CD4-positive, alpha-beta T cell treated with Interleukin-12 subunit alpha and Interleukin-12 subunit beta, for 1 hour (primary cell): ENCODE measurements at regions not wholly inside any gene's neighbourhood (a gene's known extent, or its start where the extent isn't known, plus 50 kb on each side); places are given as distances from the start of the nearest gene placed in this dataset.
"Not testable (repeated sequence)": the region's sequence is repeated elsewhere in the genome, so short reads cannot be mapped to it uniquely, and the experiment has no call there.

Source experiments
- DNase-seq: peaks from one replicate; pipeline ENCODE4 v3.0.0-alpha.2; 2020

DNA sequence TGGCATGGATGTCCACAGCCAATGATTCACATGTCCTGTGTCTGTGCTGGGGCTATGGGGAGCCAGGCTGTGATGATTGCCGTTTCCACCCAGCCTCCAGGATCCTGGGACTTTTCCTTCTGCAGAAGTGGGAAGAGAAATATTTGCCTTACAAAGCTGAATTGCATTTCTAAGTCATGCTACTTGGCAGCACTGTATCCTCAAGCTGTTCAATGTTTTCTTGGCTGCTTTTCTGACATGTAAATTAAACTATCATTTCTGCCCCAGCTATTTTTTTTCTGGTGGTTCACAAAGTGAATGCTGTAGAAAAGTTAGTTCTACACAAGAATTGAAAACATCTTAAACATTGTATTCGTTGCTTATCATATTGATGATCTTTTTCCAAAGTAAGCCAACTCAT, 51.9 kb upstream of the TCERG1L start:
- no peak for DNase-seq

- DNase-seq: no peak
Observed at GRCh38 chr10:131371571-131371970, 60.0 kb upstream of the TCERG1L start.

GRCh38 chr10:131381576-131381975, 70.1 kb upstream of the TCERG1L start:
- DNase-seq: no peak

DNA sequence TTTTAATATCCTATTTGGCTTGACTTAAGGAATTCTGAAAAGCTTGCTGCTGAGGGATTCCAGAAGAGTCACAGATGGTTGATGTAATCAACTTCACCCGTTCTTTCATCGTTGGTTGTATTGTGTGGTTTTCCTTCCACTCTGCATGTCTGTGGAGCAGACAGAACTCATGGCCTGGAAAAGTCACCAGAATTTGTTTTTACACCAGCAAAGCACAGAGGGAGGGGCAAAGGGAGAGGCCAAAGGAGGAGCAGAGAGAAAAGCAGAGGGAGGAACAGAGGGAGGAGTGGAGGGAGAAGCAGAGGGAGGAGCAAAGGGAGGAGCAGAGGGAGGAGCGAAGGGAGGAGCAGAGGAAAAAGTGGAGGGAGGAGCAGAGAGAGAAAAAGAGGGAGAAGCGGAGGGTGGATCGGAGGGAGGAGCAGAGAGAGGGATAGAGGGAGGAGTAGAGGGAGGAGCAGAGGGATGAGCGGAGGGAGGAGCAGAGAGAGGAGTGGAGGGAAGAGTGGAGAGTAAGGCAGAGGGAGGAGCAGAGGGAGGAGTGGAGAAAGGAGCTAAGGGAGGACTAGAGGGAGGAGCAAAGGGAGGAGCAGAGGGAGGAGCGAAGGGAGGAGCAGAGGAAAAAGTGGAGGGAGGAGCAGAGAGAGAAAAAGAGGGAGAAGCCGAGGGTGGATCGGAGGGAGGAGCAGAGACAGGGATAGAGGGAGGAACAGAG, 73.8 kb upstream of the TCERG1L start:
- not testable (repeated sequence) for DNase-seq

GRCh38 chr10:131387018-131387529, 75.6 kb upstream of the TCERG1L start:
- DNase-seq: no peak

DNA sequence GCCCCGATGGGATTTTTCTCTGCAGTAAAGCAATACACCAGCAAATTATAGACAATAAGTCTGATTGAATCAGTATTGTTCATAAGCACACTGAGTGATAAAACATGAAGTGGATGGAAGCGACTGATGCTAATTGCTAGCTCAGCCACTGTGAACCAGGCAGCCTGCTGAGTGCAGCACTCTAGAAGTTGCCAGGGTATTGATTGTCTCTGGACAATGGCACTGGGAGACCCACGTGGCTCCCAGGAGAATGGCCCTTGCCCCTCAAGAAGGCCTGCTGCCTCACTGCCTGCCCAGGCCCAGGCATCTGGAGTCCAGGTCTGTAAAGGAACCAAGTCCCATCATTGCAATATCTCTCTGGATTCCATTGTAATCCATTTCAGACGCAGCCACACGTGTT, 80.4 kb upstream of the TCERG1L start:
- DNase-seq: no peak

GRCh38 chr10:131396121-131397050, 84.9 kb upstream of the TCERG1L start:
- no peak for DNase-seq

GRCh38 chr10:131398166-131398565, 86.6 kb upstream of the TCERG1L start:
- DNase-seq: no peak

- no peak for DNase-seq
Observed at GRCh38 chr10:131399981-131400380, 88.5 kb upstream of the TCERG1L start.

- DNase-seq: no peak
Observed at GRCh38 chr10:131400513-131400912, 89.0 kb upstream of the TCERG1L start.

GRCh38 chr10:131402771-131403650, 91.5 kb upstream of the TCERG1L start:
- DNase-seq: no peak

DNA sequence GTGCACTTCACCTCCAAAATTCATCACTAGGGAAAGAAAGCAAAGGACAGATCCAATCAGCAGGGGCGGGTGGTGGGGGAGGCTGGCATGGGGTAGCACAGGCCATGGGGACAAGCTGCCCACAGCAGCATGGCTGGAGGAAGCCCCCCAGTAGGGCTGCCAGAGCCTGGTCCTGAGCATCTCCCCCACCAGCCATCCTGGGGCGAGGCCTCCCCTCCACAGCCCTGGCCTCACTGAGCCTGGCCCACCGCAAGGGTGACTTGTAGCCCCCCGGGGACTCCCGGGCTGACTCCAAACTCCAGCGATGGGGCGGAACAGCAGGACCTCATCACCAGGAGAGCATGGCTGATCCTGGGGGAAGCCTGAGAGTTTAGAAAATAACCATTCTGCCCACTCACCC, 92.4 kb upstream of the TCERG1L start:
- no peak for DNase-seq

DNA sequence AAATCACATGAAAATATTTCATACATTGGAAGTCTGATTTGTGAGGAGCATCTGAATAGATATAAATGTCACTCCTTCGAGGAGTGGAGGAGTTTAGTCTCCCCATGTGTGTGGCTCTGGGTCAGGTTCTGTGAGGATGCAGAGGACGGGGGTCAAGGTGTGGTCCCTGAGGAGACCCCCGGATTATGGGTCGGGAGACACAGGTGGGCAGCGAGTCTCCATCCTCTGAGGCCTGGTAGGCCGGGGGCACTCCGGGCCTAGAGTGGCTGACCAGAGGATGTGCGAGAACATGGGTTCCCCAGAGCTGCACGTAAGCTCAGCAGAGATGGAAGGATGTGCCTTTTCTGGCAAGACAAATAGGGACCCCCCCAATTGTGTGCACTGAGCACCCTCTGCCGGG, 93.4 kb upstream of the TCERG1L start:
- DNase-seq: no peak

DNA sequence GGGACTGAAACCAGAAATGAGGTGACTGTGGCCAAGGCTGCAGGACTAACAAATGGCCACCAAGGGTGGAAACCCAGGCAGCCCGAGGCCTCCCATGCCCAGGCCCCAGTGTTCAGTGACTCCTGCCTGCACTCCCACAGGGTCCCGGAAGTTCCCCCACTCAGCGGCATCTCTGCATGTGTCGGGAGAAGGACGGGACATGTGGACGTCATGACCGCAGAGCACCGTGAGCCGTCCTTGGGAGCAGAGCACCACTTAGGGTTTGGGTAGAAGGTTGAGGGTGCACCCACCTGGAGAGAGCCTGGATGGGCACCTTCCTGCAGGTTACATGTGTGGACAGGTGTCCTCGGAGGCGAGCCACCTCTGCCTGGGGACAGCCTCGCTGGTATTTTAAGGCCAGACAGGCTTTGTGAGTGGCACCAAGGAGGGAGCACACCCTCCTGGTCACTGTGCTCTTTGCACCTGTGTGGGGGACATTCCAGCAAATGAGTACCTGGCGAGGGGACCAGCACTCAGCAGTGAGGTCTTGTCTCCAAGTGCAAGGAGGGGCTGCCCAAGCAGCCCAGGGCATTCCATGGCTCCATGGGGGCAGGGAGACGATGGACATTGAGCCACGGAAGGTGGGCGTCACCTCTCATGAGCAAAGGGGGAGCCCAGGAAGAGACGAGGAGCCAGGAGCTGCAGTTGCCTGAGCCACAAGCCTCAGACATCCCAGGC, 95.3 kb upstream of the TCERG1L start:
- DNase-seq: no peak

DNA sequence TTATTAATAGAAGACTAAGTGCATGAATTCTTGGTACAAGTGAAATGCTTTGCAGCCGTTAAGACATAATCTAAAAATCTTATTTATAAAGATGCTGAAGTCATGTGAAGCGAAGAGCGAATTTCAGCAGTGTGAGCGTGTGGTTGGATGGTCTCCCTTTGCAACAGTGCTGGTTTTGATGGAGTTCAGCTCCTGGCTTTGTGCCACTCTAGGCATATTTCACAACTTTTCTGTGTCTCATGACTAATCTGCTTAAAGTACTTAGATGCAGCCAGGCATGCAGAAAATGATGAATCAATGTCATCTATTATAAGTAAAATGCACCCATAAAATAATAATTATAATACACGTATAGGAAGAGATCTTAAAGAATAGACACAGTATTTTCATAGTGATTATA, 107.2 kb upstream of the TCERG1L start:
- no peak for DNase-seq

GRCh38 chr10:131419797-131420196, 108.3 kb upstream of the TCERG1L start:
- no peak for DNase-seq

- DNase-seq: no peak
Observed at GRCh38 chr10:131420867-131421266, 109.3 kb upstream of the TCERG1L start.

DNA sequence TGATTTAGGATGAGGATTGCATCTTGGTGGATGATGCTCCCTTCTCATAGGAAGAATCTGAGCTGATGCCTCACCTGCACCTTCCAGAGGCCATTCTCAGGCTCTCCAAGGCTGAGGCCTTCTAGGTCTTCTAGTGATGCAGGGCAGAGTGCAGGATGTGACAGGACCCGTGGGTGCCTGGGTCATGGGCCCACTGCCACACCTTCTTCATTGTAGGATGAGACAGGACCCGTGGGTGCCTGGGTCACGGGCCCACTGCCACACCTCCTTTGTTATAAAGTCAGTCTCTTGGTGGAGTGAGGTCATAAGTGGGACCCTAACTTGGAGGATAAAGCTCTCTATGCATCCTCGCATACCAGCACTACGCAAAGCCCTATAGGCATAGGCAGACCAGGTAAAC, 109.9 kb upstream of the TCERG1L start:
- no peak for DNase-seq

GRCh38 chr10:131422731-131423130, 111.2 kb upstream of the TCERG1L start:
- DNase-seq: no peak

DNA sequence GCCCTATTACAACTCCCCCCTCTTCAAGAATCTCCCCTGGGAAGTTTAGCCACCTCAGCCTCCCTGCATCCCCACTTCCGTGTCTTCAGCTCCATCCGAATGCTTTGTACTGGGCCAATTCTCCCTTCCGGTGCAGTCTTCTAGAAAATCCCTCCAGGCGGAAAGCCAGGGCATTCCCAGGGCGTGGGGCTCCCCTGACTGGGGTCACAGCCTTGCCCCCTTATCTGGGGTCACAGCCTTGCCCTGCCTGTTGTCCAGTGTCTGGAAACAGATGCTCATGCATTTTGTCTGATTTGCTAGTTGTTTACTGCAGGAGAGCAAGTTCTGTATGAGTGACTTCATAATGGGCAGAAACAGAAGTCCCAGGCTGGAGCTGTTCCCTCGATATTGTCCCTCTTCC, 112.5 kb upstream of the TCERG1L start:
- no peak for DNase-seq

- DNase-seq: no peak
Observed at GRCh38 chr10:131424836-131425491, 113.4 kb upstream of the TCERG1L start.
